Adrenal gland (tissue), 9 donors: ENCODE measurements at regions not wholly inside any gene's neighbourhood (a gene's known extent, or its start where the extent isn't known, plus 50 kb on each side); places are given as distances from the start of the nearest gene placed in this dataset.

Source experiments
- DNase-seq, 7 donors: peaks; one replicate each; pipeline ENCODE4 v3.0.0-alpha.2; 2019 to 2020
- H3K27ac ChIP-seq, 5 donors: fragments of 200-600 bp; sonication (generic) in 4 of 5; 1 replicate in 3 of 5; 2 replicates in 2 of 5; pipeline versions ENCODE4 v1.5.1 to v1.8.0; 2016 to 2020; ENCODE audit warnings: mild to moderate bottlenecking in 1 of 5
- H3K27me3 ChIP-seq: fragments of 200-600 bp; 2 replicates; pipeline ENCODE4 v1.8.0; 2021
- H3K36me3 ChIP-seq, 2 donors: fragments of 200-600 bp; replicated peaks in 1 of 2; 1 replicate in 1 of 2; 2 replicates in 1 of 2; pipeline versions ENCODE4 v1.5.1 to v1.8.0; 2018 to 2022
- H3K4me1 ChIP-seq, 2 donors: fragments of 200-600 bp; replicated peaks in 1 of 2; 1 replicate in 1 of 2; 2 replicates in 1 of 2; pipeline versions ENCODE4 v1.5.1 to v1.8.0; 2018 to 2021
- H3K4me3 ChIP-seq, 4 donors: fragments of 200-600 bp; sonication (generic) in 3 of 4; one replicate each; pipeline ENCODE4 v1.5.1; 2016 to 2018
- H3K9me3 ChIP-seq, 3 donors: fragments of 200-600 bp; sonication (generic) in 1 of 3; replicated peaks in 1 of 3; 1 replicate in 2 of 3; 2 replicates in 1 of 3; pipeline versions ENCODE4 v1.5.1 to v1.8.0; 2016 to 2021
- POLR2A ChIP-seq, 2 donors: fragments of 450-650 bp; IDR thresholded peaks; one replicate each; pipeline ENCODE4 v1.6.1; 2017; ENCODE audit warnings: antibody characterized with exemption in 2 of 2, mild to moderate bottlenecking in 2 of 2, moderate library complexity in 1 of 2
- WGBS, 4 donors: extraction: QIAGEN DNeasy Blood & Tissue Kit in 2 of 4; methylation state at CpG; one replicate each; pipeline versions ENCODE4 v1.1.5 to v1.1.7; 2013 to 2017; 5-methylcytosine and 5-hydroxymethylcytosine counted together
- intact Hi-C, 2 donors: fragments of 100-400 bp; cut with DNase I; formaldehyde crosslinking; loops; one replicate each; pipeline versions ENCODE4 v1.14.1 to v1.15.0; 2022 to 2023
- TF ChIP-seq, protein P1 (sequence below), 6 experiments: fragments of 450-650 bp in 4 of 6; fragments of 200-600 bp in 2 of 6; sonication (generic) in 1 of 6; IDR thresholded peaks; 1 replicate in 5 of 6; 2 replicates in 1 of 6; pipeline versions ENCODE4 v1.5.1 to v1.8.0; 2016 to 2021; ENCODE audit warnings: antibody characterized with exemption in 6 of 6, mild to moderate bottlenecking in 2 of 6, moderate library complexity in 1 of 6
- donor health status: healthy with polysubstance abuse.
- donor health status: Bipolar disorder and iron deficiency.
- donor health status: DM: yes; HTN: yes; CAD: no.
- donor health status: DM: no; HTN: no; CAD: no.
- donor health status: DM: no; HTN: no; CAD: no.

DNA sequence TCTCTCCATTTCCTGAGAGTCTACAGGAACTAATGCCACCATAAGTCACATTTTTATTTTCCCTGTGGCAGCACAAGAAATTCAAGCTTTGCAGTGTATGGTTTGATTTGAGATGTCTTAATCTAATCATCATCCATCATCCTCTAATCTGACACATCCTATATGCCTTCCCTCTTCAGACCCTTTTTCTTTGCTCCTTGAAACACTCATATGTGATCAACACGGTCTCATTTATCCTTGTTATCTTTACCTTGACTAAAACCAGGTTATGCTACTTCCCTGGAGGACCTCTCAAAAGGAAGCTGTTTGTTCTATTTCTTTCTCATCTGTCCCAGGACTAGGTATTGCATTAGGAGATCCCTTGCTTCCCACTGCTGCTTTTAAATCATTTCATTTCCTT lies 146.9 kb upstream of the MRPS30 start:
- DNase-seq: no peak
- Histone ChIP-seq H3K27ac (no peak overlapping the region), H3K9me3 (no peaks in the 10 kb centered on the region), H3K36me3 (no peaks in the 10 kb centered on the region), H3K4me1 (no peaks in the 10 kb centered on the region), H3K4me3 (no peak overlapping the region), H3K27me3 (no peaks in the 10 kb centered on the region)
- TF ChIP-seq POLR2A (IDR thresholded peaks at IDR 0.05): no peak
- TF ChIP-seq, protein P1, sequence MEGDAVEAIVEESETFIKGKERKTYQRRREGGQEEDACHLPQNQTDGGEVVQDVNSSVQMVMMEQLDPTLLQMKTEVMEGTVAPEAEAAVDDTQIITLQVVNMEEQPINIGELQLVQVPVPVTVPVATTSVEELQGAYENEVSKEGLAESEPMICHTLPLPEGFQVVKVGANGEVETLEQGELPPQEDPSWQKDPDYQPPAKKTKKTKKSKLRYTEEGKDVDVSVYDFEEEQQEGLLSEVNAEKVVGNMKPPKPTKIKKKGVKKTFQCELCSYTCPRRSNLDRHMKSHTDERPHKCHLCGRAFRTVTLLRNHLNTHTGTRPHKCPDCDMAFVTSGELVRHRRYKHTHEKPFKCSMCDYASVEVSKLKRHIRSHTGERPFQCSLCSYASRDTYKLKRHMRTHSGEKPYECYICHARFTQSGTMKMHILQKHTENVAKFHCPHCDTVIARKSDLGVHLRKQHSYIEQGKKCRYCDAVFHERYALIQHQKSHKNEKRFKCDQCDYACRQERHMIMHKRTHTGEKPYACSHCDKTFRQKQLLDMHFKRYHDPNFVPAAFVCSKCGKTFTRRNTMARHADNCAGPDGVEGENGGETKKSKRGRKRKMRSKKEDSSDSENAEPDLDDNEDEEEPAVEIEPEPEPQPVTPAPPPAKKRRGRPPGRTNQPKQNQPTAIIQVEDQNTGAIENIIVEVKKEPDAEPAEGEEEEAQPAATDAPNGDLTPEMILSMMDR (IDR thresholded peaks at IDR 0.05): no peak
- intact Hi-C loops: no loop called here
- 70 to 77% (median 74%) methylated on average over 1 of the region's 1 CpG for WGBS, 4 donors

DNA sequence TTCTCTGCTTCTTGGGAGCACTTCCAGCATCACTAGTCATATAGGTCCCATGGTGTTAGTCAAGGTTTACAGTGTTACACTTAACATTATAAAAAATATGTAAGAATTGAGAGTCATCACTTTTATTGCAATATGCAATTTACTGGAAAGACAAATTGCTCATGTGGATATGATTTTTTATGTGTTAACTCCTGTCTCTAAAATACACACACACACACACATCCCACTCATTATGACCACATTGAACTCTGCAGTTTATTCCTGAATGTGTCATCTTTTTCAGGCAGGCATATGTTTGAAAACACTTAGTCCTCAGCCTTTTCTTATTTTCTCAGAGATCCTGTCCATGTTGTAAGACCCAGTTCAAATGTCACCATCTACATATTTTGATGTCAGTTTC lies 148.5 kb upstream of the MRPS30 start:
- H3K36me3 ChIP-seq: no peaks in the 10 kb centered on the region
- no peak overlapping the region for H3K4me3 ChIP-seq
- H3K9me3 ChIP-seq: no peaks in the 10 kb centered on the region
- intact Hi-C loops: no loop called here
- H3K27ac ChIP-seq: no peak overlapping the region
- DNase-seq: no peak
- no peaks in the 10 kb centered on the region for H3K4me1 ChIP-seq
- TF ChIP-seq, protein P1 (IDR thresholded peaks at IDR 0.05): no peak
- no peak for TF ChIP-seq POLR2A (IDR thresholded peaks at IDR 0.05)
- H3K27me3 ChIP-seq: no peaks in the 10 kb centered on the region

- no peak overlapping the region for H3K4me3 ChIP-seq
- TF ChIP-seq, protein P1 (IDR thresholded peaks at IDR 0.05): no peak
- TF ChIP-seq POLR2A (IDR thresholded peaks at IDR 0.05): no peak
- H3K9me3 ChIP-seq: no peaks in the 10 kb centered on the region
- H3K4me1 ChIP-seq: no peaks in the 10 kb centered on the region
- WGBS, 4 donors: 50 to 65% (median 58%) methylated on average over 3 of the region's 3 CpGs
- no peak overlapping the region for H3K27ac ChIP-seq
- no peaks in the 10 kb centered on the region for H3K36me3 ChIP-seq
- intact Hi-C loops: no loop called here
- no peak for DNase-seq
- no peaks in the 10 kb centered on the region for H3K27me3 ChIP-seq
Measured at GRCh38 chr5:44659334-44659733, 149.4 kb upstream of the MRPS30 start.

DNA sequence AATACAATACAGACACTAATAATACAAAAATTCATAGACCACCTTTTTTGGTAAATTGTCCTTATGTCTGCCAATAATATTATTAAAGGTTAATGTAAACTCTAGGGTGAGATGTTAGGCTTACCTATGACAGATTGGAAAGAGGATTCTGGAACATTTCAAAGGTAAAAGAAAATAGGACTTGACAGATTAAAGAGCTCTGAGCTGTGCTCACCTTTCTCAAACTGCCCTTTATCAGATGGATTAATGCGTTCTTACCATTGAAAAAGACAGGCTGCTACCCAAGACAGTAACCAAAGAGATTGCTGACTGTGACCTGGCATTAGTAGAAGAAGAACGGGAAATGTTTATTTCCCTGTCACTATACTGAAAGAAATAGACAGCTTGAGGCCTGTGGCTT lies 156.1 kb upstream of the MRPS30 start:
- no peaks in the 10 kb centered on the region for H3K36me3 ChIP-seq
- DNase-seq: no peak
- WGBS, 4 donors: 30 to 45% (median 36%) methylated on average over 2 of the region's 2 CpGs

More for the DNA sequence above, 156.1 kb upstream of the MRPS30 start:
- Histone ChIP-seq H3K27ac (no peak overlapping the region), H3K4me3 (no peak overlapping the region), H3K27me3 (no peaks in the 10 kb centered on the region), H3K4me1 (no peaks in the 10 kb centered on the region), H3K9me3 (no peaks in the 10 kb centered on the region)
- TF ChIP-seq POLR2A (IDR thresholded peaks at IDR 0.05): no peak
- TF ChIP-seq, protein P1 (IDR thresholded peaks at IDR 0.05): no peak
- intact Hi-C loops: no loop called here
